Ecto neural progenitor cell (in vitro differentiated cells): ENCODE measurements at regions not wholly inside any gene's neighbourhood (a gene's known extent, or its start where the extent isn't known, plus 50 kb on each side); places are given as distances from the start of the nearest gene placed in this dataset.
"Not testable (repeated sequence)": the region's sequence is repeated elsewhere in the genome, so short reads cannot be mapped to it uniquely, and the experiment has no call there.

Experiments
- DNase-seq: peaks from one replicate; pipeline ENCODE4 v3.0.0-alpha.2; 2018; ENCODE audit warnings: low spot score

DNA sequence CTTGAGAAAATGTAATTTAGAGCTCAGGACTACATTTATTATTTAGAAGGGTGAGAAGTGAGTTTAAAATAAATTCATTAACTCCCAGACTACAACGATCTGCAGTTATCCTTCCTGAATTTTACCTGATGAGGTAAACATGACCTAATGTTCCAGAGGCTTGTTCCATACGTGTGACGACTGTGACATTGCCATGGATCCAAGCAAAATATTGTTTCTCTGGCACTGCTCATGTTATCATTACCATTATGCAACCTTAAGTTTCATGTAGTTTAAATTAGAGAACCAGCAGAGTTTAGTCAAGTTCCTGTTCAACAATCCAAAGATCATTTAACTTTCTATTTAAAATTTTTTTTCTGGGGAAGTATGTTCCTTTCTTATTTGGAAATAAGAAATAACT is 279.6 kb downstream of the KLF5 start:
- DNase-seq, result no peak

- DNase-seq, result no peak
These were observed 278.7 kb downstream of the KLF5 start for GRCh38 chr13:73337532-73337931.

DNA sequence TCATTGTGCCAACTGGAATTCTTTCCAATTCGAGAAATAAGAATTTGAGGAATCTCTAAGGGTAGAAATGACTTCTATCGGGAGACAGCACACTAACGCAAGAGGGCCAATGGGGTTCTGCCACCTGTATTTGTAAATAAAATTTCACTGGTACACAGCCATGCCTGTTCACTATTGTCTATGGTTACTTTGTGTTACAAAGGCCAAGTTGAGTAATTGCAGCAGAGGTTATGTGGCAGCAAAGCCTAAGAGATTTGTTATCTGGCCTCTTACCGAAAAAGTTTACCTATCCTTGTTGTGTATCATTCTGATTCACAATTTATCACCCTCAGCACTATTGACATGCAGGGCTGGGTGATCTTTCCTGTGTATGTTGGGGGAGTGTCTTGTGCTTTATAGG is 278.0 kb downstream of the KLF5 start:
- no peak for DNase-seq

DNA sequence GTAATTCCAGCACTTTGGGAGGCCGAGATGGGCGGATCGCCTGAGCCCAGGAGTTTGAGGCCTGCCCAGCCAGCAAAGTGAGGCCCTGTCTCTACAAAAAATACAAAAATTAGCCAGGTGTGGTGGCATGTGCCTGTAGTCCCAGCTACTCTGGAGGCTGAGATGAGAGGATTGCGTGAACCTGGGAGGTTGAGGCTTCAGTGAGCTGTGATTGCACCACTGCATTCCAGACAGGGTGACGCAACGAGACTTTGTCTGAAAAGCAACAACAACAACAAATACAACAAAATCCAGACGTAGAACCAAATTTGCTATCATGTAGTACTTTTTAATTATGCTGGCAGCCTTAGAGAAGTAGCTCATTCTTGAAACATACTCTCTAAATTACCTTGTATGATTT is 277.1 kb downstream of the KLF5 start:
- DNase-seq, result no peak

DNA sequence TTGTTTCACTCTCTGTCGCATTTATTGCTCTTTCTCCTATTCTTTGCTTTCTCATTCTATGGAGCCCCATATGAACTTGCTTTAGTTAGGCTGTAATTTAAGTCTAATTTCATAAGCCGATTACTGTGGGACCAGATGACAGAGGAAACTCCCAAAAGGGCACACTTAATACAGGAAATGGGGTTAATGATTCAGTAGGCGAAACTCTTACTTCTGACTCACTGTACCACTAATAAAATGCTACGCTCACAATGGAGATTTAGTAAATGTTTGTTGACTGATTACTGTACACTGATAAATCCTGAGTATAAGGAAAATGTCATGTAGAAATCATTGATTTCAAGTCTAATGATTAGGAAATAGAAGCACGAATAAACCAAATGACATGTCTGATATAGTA is 276.4 kb downstream of the KLF5 start:
- no peak for DNase-seq

DNA sequence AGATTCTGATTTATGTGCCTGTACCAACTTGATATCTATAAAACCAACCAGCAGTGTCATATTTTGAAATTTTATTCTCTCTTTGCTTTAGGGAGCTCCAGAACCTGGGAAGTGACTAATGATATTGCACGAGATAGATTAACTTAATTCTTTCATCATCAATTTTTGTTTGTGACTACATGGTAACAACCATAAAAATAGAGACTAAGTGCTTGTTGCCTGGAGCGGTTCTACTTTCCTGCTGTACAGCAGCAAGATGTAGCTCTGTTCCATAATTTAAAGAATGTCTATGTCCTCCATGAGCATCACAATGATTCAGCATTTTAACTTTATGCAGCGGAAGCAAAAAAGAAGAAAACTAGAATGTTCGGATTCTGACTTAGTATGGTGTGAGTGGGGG is 275.6 kb downstream of the KLF5 start:
- DNase-seq, result no peak

GRCh38 chr13:73331556-73331955 is 272.8 kb downstream of the KLF5 start:
- no peak for DNase-seq

- DNase-seq, result no peak
These were observed 270.6 kb downstream of the KLF5 start for GRCh38 chr13:73329355-73329754.

DNA sequence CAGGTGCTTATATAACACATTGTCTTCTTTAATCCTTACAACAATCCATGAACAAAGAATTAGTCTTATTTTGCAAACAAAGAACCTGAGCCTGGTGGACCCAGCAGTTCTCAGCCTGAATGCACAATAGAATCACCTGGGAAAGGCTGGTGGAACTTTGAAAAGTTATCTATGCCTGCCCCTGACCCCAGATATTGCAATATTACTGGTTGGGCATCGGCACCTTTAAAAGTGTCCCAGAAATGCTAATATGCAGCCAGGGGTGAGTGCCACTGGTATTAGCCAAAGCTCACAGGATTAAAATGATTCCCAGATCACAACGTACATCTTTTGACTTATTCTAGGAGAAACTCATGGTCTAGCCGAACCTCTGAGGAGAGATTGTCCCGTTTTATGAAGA is 268.8 kb downstream of the KLF5 start:
- DNase-seq, result no peak

DNA sequence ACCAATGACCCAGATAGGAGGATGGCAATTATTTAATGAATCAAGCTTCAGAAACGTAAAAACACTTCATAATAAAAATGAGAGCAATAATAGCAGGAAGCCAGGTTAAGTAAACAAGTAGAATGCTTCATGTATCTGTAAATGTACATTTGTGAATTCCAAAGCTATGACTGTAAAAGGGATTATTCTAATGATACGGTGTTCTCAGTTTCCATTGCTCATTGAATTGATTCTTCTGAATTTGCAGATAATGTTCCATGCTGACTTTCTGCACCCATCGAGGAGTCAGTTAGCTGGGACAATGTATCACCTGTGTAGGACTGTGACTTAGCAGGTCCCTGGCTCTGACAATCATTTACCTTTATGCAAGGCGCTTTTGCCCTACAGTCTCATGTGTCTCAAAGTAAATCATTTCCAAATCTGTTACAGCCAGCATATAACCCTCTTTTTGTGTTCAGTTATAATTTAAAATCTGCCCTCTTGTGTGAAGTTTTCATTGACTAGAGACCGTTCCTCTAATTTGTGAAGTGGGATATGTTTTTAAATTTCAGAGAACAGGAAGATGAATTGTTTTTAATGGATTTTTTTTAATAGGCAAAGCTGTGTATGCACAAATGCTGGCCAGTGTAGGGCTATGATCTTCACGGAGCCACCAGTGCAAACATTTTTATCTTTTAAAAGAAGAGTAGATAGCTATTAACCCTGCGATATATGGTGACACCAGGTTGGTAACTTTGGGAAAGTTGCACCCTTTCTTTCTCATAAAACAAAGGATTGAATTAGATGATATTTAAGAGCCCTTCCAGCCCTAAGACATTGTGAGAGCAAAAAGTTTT is 267.1 kb downstream of the KLF5 start:
- DNase-seq, result no peak

- no peak for DNase-seq
These were observed 266.3 kb downstream of the KLF5 start for GRCh38 chr13:73324842-73325722.

DNA sequence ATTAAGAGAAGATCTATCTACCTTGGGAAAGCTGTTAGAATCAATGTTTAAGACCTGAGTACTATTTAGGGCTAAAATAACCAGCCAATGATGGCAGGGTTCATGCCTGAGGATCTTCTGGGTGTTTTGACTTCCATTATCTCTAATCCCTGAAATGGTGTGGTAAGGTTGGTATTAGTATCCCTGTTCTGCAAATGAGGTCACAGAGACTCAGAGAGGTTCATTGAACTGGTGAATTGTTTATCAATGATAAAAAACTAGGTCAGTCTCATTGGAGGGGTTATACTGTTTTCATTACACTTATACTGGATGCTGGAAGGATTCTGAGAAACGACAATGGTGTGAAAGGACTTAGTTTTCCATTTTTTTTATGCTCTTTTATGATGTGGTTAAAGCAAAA is 264.8 kb downstream of the KLF5 start:
- no peak for DNase-seq

DNA sequence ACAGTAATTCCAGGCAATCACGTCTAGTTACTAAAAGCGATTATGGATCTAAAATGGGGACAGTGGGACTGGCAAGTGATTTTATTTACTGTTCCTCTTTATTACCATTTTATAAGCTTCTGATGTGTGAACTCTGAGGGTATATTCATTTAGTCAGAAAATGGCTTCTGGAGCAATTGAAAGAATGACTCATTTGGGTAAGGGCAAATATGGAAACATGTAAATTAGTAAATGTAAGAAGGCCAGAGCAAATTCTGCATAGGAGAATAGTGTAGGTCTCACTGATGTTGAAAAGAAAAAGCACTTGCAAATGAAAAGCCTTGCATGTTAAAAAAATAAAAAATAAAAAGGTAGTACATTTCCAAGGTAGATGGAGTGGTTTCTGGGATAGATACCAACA is 262.2 kb downstream of the KLF5 start:
- no peak for DNase-seq

DNA sequence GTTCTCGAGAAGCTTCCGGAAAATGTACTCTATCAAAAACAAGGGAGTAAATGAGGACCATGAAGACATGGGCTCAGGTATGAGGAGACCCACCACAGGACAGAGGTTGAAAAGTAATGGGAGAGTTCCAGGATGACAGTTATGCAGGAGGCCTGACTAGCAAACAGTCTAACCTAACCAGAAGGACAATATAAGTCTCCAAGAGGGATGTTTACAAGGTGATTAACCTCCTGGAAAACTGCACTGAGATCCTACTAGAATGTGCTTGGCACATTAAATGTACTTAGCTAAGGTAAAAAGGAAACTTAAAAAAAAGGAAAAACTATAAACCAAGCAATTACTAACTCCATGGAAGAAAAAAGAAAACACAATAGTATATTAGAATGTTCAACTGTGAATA is 258.3 kb downstream of the KLF5 start:
- no peak for DNase-seq

- DNase-seq, result no peak
These were observed 251.6 kb downstream of the KLF5 start for GRCh38 chr13:73310366-73310765.

DNA sequence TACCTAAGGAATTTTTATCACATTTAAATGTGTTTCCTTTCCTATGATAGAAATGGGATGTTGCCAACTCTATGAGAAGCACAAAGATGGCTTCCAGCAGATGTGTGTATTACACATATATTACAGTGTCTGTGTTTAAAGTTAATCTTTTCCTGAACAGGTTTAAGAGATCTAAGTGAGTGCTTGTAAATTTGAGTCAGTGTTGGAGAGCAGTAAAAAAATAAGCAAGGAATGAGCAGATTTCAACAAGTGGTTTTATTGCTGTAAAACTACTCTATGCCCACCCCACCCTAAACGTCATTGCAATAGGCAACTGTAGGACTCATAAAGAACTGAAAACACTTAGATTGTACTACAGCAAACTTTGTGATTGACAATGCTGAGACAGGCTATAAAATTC is 248.7 kb downstream of the KLF5 start:
- DNase-seq, result no peak

- no peak for DNase-seq
These were observed 247.9 kb downstream of the KLF5 start for GRCh38 chr13:73306688-73307087.

DNA sequence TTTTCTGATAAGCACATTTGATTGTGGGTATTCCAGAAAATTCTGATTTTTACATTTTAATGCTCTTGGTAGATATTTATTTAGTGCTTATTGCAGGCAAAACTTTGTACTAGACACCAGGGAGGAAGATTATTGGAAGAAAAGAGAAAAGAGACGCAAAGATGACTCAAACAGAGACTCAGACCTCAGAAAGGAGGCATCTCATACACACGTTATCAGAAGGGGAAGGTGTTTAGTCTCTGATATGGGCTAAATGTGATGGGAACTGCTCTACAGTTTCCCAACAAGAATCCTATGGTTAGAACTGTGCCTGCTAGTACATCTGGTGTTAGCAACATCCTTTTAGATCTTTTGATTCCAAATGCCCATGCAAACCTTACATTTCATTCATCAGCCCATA is 245.6 kb downstream of the KLF5 start:
- no peak for DNase-seq

- DNase-seq, result no peak
These were observed 245.0 kb downstream of the KLF5 start for GRCh38 chr13:73303851-73304250.

GRCh38 chr13:73301622-73302021 is 242.8 kb downstream of the KLF5 start:
- DNase-seq, result not testable (repeated sequence)

DNA sequence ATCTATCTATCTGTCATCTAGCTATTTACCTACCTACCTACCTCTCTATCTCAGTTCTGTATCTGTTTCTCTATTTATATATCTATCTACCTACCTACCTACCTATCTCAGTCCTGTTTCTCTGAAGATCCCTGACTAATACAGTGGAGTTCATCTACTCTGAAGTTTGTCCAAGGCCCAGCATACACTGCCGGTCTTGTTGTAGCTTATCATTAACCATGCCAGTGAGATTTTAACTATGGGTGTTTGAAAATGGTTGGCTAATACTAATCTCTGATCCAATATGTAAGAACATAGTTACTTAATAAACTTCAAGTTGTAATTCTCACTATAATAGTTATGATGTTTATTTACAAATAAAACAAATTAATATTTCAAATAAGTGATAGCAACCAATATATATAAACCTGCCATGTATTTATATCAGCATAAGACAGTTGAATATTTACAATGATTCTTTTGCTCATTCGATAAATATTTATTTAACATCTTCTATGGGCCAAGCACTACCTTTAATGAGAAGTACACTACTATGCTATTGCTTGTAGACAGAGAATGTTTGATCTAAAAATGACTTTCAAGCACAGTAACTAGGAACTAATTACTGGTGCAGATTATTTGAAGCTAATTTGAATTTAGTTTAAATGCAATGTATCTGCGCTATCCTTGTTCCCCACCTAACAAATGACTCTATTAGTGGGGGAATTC is 242.1 kb downstream of the KLF5 start:
- DNase-seq, result no peak

GRCh38 chr13:73299787-73300186 is 241.0 kb downstream of the KLF5 start:
- no peak for DNase-seq
